Astrocyte of the spinal cord (primary cell): ENCODE measurements at regions not wholly inside any gene's neighbourhood (a gene's known extent, or its start where the extent isn't known, plus 50 kb on each side); places are given as distances from the start of the nearest gene placed in this dataset.

Experiments
- DNase-seq: peaks from one replicate; pipeline ENCODE4 v3.0.0; 2011; ENCODE audit warnings: low read depth, low spot score
- H3K4me3 ChIP-seq: 2 replicates; pipeline ENCODE4 v1.5.1; 2011; ENCODE audit warnings: low read depth, mild to moderate bottlenecking, low read length, moderate library complexity
- in situ Hi-C: cut with HindIII; loops from 2 replicates; pipeline ENCODE4 v1.10.0; 2017; ENCODE audit warnings: low sequenced_read_pairs
- TF ChIP-seq, protein P1 (sequence below): IDR thresholded peaks from 2 replicates; pipeline ENCODE4 v1.5.1; 2012; ENCODE audit warnings: low read depth, mild to moderate bottlenecking, low read length, inconsistent platforms

DNA sequence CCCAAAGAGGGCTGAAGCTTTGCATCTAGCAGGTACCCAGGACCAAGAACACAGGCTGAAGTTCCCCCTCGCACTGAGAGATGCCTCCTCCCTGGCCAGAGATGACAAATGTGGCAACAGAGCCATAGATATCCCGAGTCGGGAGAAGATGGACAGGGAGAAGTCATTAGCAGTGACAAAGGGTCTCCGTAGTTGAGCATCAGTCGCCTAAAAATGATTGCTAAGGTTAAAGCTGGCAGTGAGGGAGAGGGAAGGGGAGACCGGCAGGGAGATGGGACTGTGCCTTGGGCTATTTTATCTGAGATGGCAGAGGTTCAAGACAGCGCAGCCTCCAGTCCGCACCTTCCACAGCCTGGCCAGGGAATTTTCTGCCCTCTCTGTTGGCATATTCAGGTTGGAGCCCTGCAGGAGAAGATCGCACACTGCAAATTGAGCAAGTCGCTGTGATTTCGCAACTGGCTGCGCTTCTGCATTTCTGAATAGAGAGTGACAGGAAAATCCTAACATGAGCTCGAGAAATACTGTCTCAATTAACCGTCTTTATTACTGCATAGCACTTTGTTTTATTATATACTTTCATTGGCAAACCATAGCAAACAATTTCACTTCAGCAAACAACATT, 238.9 kb upstream of the GPR26 start:
- DNase-seq, result no peak
- H3K4me3 ChIP-seq, result no peak overlapping the region
- TF ChIP-seq, protein P1, sequence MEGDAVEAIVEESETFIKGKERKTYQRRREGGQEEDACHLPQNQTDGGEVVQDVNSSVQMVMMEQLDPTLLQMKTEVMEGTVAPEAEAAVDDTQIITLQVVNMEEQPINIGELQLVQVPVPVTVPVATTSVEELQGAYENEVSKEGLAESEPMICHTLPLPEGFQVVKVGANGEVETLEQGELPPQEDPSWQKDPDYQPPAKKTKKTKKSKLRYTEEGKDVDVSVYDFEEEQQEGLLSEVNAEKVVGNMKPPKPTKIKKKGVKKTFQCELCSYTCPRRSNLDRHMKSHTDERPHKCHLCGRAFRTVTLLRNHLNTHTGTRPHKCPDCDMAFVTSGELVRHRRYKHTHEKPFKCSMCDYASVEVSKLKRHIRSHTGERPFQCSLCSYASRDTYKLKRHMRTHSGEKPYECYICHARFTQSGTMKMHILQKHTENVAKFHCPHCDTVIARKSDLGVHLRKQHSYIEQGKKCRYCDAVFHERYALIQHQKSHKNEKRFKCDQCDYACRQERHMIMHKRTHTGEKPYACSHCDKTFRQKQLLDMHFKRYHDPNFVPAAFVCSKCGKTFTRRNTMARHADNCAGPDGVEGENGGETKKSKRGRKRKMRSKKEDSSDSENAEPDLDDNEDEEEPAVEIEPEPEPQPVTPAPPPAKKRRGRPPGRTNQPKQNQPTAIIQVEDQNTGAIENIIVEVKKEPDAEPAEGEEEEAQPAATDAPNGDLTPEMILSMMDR, result no peak
- in situ Hi-C loops, result no loop called here

DNA sequence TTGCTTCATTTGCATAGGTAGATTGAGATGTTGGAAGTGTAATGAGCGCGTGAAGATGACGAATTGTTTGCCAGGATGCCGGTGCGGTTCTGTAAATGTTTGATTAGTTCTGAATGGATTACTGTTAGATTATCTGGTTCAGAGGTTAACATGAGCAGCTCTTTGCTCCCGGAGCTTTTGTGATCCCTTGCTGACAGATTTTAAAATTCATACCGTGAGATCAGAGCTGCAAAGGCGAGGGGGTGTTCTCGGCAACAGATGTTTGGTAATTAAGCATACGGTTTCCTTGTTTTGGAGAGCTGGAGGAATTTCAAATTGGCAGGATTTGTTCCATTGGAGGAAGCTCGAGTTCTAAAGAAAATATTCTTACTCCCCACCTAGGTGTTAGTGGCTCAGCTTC, 237.8 kb upstream of the GPR26 start:
- no peak for DNase-seq
- in situ Hi-C loops, result no loop called here
- TF ChIP-seq, protein P1, result no peak
- no peak overlapping the region for H3K4me3 ChIP-seq

DNA sequence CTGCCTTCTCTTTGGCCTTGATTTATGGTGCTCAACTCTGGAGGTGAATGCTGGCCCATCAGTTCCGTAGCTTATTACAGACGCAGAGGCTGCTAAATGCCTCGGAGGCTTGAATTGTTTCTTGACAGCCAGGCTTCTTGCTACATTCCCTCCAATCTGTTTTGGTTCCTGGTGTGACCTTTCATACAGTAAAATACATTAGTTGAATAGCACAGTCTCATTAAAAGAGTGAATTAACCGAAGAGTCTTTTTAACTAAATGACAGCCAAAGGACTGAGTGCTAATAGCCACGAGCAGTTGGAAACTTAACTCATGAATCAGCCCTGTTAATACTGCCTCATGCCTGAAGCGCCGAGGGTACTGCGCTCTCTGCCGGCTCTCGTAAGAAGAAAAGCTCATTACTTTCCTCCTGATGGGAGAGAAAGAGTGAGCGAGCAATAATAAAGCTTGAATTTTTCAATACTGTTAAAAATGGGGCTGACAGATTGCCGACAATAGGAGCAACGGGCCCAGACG, 236.4 kb upstream of the GPR26 start:
- TF ChIP-seq, protein P1, result no peak
- in situ Hi-C loops, result no loop called here
- peak; percentile 3 for DNase-seq
- no peak overlapping the region for H3K4me3 ChIP-seq

DNA sequence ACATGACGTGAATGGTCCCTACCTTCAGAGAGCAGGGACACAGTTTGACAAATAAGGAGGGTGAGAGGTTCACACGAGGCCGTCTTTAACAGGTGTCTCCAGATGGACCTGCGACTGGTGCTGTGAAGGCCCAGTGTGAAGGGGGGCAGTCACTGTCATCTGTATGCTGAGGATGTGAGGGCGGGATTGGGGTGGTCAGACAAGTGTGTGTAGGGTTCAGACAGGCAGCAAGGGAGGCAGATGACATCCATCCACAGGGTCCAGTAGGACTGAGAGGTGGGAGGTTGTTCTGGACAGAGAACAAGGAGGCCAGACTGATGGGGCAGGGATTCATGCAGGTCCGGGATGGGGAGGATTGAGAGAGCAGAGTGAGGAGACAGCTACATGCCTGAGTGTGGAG, 232.6 kb upstream of the GPR26 start:
- in situ Hi-C loops, result no loop called here
- TF ChIP-seq, protein P1, result no peak
- no peak overlapping the region for H3K4me3 ChIP-seq
- DNase-seq, result no peak

- in situ Hi-C loops, result no loop called here
- DNase-seq, result no peak
- no peak overlapping the region for H3K4me3 ChIP-seq
- TF ChIP-seq, protein P1, result no peak
These were observed 231.6 kb upstream of the GPR26 start for GRCh38 chr10:123434435-123435039.

DNA sequence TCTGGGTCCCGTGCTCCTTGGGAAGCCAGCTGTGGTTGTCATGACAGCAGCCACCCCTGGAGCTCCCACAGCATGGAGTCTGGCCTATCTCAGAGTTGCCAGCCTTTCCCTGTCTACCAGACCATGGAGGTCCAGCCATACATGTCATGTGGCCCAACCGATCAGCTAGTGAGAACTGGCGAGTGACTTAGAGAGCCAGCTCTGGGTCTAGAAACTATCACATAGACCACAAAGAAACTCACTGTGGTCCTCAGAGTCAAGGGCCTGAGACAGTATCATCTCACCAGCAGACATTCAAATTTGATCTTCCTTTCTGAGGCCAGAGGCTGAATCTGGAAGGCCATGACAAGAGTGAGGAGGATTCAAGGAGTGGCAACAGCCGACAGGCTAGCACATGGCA, 223.3 kb upstream of the GPR26 start:
- no peak overlapping the region for H3K4me3 ChIP-seq
- no peak for DNase-seq
- TF ChIP-seq, protein P1, result no peak
- in situ Hi-C loops, result no loop called here
